ENCODE measurements at regions not wholly inside any gene's neighbourhood (a gene's known extent, or its start where the extent isn't known, plus 50 kb on each side); places are given as distances from the start of the nearest gene placed in this dataset.

- DNase-seq (ENCODE audit: extremely low spot score in 2 of 2), result no peak
- H3K27me3 ChIP-seq, result no peaks in the 10 kb centered on the region
- H3K4me1 ChIP-seq, result peaks cover 6% of the 10 kb centered on the region
- intact Hi-C loops (cut with DNase I), result loop anchor here (10.0 kb wide), 1 partner anchor 704 kb away; the partner anchor contains the start of gene MN1
- no peak overlapping the region for H3K27ac ChIP-seq
- H3K36me3 ChIP-seq, result no peaks in the 10 kb centered on the region
- no peak for TF ChIP-seq POLR2A (IDR thresholded peaks at IDR 0.05)
- TF ChIP-seq POLR2AphosphoS5 (IDR thresholded peaks at IDR 0.05; ENCODE audit: insufficient read depth in 1 of 2, low read depth in 1 of 2), result no peak
- TF ChIP-seq, protein P1, sequence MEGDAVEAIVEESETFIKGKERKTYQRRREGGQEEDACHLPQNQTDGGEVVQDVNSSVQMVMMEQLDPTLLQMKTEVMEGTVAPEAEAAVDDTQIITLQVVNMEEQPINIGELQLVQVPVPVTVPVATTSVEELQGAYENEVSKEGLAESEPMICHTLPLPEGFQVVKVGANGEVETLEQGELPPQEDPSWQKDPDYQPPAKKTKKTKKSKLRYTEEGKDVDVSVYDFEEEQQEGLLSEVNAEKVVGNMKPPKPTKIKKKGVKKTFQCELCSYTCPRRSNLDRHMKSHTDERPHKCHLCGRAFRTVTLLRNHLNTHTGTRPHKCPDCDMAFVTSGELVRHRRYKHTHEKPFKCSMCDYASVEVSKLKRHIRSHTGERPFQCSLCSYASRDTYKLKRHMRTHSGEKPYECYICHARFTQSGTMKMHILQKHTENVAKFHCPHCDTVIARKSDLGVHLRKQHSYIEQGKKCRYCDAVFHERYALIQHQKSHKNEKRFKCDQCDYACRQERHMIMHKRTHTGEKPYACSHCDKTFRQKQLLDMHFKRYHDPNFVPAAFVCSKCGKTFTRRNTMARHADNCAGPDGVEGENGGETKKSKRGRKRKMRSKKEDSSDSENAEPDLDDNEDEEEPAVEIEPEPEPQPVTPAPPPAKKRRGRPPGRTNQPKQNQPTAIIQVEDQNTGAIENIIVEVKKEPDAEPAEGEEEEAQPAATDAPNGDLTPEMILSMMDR (IDR thresholded peaks at IDR 0.05), result no peak
- H3K9me3 ChIP-seq, result no peaks in the 10 kb centered on the region
- no peak overlapping the region for H3K4me3 ChIP-seq
These were observed 443.9 kb downstream of the MIAT start for GRCh38 chr22:27101288-27101687.

DNA sequence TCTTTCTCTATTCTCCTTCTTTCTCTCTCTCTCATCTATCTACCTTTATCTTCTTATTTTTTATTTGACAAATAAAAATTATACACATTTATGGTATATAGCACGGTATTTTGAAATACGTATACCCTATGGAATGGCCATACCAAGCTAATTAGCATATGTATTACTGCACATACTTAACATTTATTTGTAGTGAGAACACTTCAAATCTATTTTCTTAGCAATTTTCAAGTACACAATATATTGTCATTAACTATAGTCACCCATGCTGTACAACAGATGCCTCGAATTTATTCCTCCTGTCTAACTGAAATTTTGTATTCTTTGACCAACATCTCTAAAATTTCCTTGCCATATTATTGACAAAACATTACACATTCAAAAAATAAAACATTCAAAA, 447.1 kb downstream of the MIAT start:
- no peaks in the 10 kb centered on the region for H3K36me3 ChIP-seq
- DNase-seq (ENCODE audit: extremely low spot score in 2 of 2), result no peak
- no peak overlapping the region for H3K27ac ChIP-seq
- H3K4me1 ChIP-seq, result peaks cover 32% of the 10 kb centered on the region
- no peaks in the 10 kb centered on the region for H3K27me3 ChIP-seq
- TF ChIP-seq POLR2A (IDR thresholded peaks at IDR 0.05) (no peak), POLR2AphosphoS5 (IDR thresholded peaks at IDR 0.05; ENCODE audit: insufficient read depth in 1 of 2, low read depth in 1 of 2) (no peak)
- TF ChIP-seq, protein P1 (IDR thresholded peaks at IDR 0.05), result no peak
- H3K4me3 ChIP-seq, result no peak overlapping the region
- no peaks in the 10 kb centered on the region for H3K9me3 ChIP-seq
- intact Hi-C loops (cut with DNase I), result loop anchor here (10.0 kb wide), 1 partner anchor 700 kb away; the partner anchor contains the start of gene MN1

DNA sequence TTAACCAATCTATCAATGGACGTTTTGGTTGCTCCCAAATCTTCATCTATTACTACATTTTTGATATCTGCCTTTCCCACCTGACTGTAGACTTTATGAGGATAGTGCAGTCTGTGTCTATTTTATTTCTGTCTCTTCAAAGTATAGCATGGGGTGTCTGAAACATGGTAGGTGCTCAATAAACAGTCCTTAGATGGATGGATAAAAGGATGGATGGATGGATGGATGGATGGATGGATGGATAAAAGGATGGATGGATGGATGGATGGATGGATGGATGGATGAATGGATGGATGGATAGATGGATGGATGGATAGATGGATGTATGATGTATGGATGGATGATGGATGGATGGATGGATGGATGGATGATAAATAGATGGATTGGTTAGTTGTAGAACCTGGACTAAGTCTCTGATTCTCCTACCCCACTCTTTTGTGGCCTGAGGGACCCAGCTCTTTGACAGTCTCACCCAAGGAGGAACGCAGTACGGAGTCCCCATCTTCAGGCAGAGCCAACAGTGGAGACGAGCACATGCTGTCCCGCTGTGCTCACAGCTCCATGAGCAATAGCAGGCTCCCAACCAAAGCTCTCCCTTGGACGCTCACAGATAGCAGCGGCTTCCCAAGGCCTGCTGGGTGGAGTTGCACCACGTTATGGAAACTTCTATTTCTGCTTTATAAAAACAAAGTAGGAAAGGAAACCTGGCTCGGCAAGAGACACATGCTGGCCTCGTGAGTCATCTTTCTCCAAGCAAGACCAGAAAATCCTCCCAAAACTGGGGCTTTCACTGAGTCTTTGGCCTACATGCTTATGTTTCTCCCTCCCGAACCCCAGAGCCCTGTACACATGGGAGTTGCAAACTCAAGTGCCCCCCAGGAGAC, 448.0 kb downstream of the MIAT start:
- Histone ChIP-seq H3K27me3 (no peaks in the 10 kb centered on the region), H3K36me3 (no peaks in the 10 kb centered on the region), H3K9me3 (no peaks in the 10 kb centered on the region), H3K4me3 (no peak overlapping the region), H3K27ac (peak overlapping the region; percentile 71), H3K4me1 (peaks cover 32% of the 10 kb centered on the region)
- intact Hi-C loops (cut with DNase I), result loop anchor here (10.0 kb wide), 1 partner anchor 699 kb away; the partner anchor contains the start of gene MN1
- TF ChIP-seq, protein P1 (IDR thresholded peaks at IDR 0.05), result no peak
- TF ChIP-seq POLR2AphosphoS5 (IDR thresholded peaks at IDR 0.05; ENCODE audit: insufficient read depth in 1 of 2, low read depth in 1 of 2), result peak; percentile 81 to 85
- DNase-seq (ENCODE audit: extremely low spot score in 2 of 2), result peak in 1 of 2 donors; percentile 97

DNA sequence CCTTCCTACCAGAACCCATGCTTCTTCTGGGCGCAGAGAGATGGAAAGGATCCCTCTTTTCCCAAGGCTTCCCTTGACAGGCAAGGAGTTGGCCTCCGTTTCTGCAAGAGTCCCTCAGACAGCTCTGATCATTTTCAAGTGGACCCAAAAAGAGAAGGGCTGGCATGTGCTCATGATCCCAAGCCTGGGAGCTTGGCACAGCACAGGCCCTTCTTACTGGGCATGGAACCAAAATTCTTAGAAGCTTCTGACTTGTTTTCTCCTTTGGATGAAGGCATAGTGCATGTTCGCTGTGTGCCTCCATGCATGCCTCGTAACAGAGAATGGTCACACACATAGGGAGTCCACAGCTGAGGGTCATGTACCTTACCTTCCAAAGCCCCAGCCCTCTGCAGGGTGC, 449.6 kb downstream of the MIAT start:
- TF ChIP-seq POLR2A (IDR thresholded peaks at IDR 0.05) (no peak), POLR2AphosphoS5 (IDR thresholded peaks at IDR 0.05; ENCODE audit: insufficient read depth in 1 of 2, low read depth in 1 of 2) (no peak)
- TF ChIP-seq, protein P1 (IDR thresholded peaks at IDR 0.05), result no peak
- DNase-seq (ENCODE audit: extremely low spot score in 2 of 2), result no peak
- intact Hi-C loops (cut with DNase I), result loop anchor here (10.0 kb wide), 1 partner anchor 698 kb away; the partner anchor contains the start of gene MN1
- Histone ChIP-seq H3K27me3 (no peaks in the 10 kb centered on the region), H3K9me3 (no peaks in the 10 kb centered on the region), H3K27ac (peak overlapping the region; percentile 71), H3K4me3 (no peak overlapping the region), H3K4me1 (peaks cover 32% of the 10 kb centered on the region), H3K36me3 (no peaks in the 10 kb centered on the region)

- Histone ChIP-seq H3K36me3 (no peaks in the 10 kb centered on the region), H3K27ac (peak overlapping the region; percentile 71), H3K4me1 (peaks cover 32% of the 10 kb centered on the region), H3K27me3 (no peaks in the 10 kb centered on the region), H3K4me3 (no peak overlapping the region), H3K9me3 (no peaks in the 10 kb centered on the region)
- intact Hi-C loops (cut with DNase I), result loop anchor here (10.0 kb wide), 1 partner anchor 697 kb away; the partner anchor contains the start of gene MN1
- TF ChIP-seq, protein P1 (IDR thresholded peaks at IDR 0.05), result no peak
- TF ChIP-seq POLR2AphosphoS5 (IDR thresholded peaks at IDR 0.05; ENCODE audit: insufficient read depth in 1 of 2, low read depth in 1 of 2) (no peak), POLR2A (IDR thresholded peaks at IDR 0.05) (no peak)
- DNase-seq (ENCODE audit: extremely low spot score in 2 of 2), result no peak
These were observed 450.0 kb downstream of the MIAT start for GRCh38 chr22:27107386-27107785.

All from vagina (tissue), 2 donors.